PC-9 (cell line): ENCODE measurements at regions not wholly inside any gene's neighbourhood (a gene's known extent, or its start where the extent isn't known, plus 50 kb on each side); places are given as distances from the start of the nearest gene placed in this dataset.

Experiments used
- BruUV-seq: library from RNA; stranded (reverse); fragments of 400-500 nt; replicated peaks from 2 replicates; lab custom pipeline; 2021; lab: Mats Ljungman, UMichigan
- CTCF ChIA-PET: fragments of 300-600 bp; sonication (Branson Sonifier 250); formaldehyde crosslinking; loops from one replicate; lab custom pipeline; 2022; ENCODE audit warnings: antibody characterized with exemption; lab: Charles Lee
- POLR2A ChIA-PET: fragments of 300-600 bp; sonication (Branson Sonifier 250); formaldehyde crosslinking; loops from one replicate; lab custom pipeline; 2022; ENCODE audit warnings: antibody characterized with exemption; ENCODE audit not compliant: unreplicated experiment; lab: Charles Lee
- DNase-seq, 2 experiments: peaks; one replicate each; pipeline versions ENCODE4 v3.0.0 to v3.0.0-alpha.2; 2015 to 2022; ENCODE audit warnings: mixed read lengths in 1 of 2
- H2AFZ ChIP-seq: fragments of 200-600 bp; sonication (generic); 2 replicates; pipeline ENCODE4 v1.8.1; 2017; ENCODE audit warnings: antibody characterized with exemption
- H3F3A ChIP-seq: fragments of 200-600 bp; sonication (generic); 2 replicates; pipeline ENCODE4 v1.8.1; 2017; ENCODE audit warnings: antibody characterized with exemption, mild to moderate bottlenecking, low read depth; ENCODE audit not compliant: insufficient read depth
- H3K27ac ChIP-seq: fragments of 200-600 bp; sonication (generic); 2 replicates; pipeline ENCODE4 v1.6.1; 2016; ENCODE audit warnings: mixed run types
- H3K27me3 ChIP-seq: fragments of 200-600 bp; sonication (generic); 2 replicates; pipeline ENCODE4 v1.6.1; 2016; ENCODE audit warnings: low read depth, mixed run types; ENCODE audit not compliant: insufficient read depth
- H3K36me3 ChIP-seq: fragments of 200-600 bp; sonication (generic); 2 replicates; pipeline ENCODE4 v1.6.1; 2016; ENCODE audit warnings: low read depth, mixed run types
- H3K4me1 ChIP-seq: fragments of 200-600 bp; sonication (generic); replicated peaks from 2 replicates; pipeline ENCODE4 v1.6.1; 2016; ENCODE audit warnings: mixed run types; ENCODE audit not compliant: insufficient read depth
- H3K4me2 ChIP-seq: fragments of 200-600 bp; sonication (generic); 2 replicates; pipeline ENCODE4 v1.6.1; 2017; ENCODE audit warnings: mixed run types
- H3K4me3 ChIP-seq: fragments of 200-600 bp; sonication (generic); 2 replicates; pipeline ENCODE4 v1.6.1; 2016; ENCODE audit warnings: mixed run types
- H3K79me2 ChIP-seq: fragments of 200-600 bp; sonication (generic); 2 replicates; pipeline ENCODE4 v1.6.1; 2017; ENCODE audit warnings: low read depth, mixed run types
- H3K9me2 ChIP-seq: fragments of 200-600 bp; sonication (generic); 2 replicates; pipeline ENCODE4 v1.8.1; 2017; ENCODE audit warnings: mild to moderate bottlenecking; ENCODE audit not compliant: insufficient read depth
- H3K9me3 ChIP-seq: fragments of 200-600 bp; sonication (generic); 2 replicates; pipeline ENCODE4 v1.8.1; 2016; ENCODE audit warnings: low read depth; ENCODE audit not compliant: insufficient read depth
- H4K20me1 ChIP-seq: fragments of 200-600 bp; sonication (generic); 2 replicates; pipeline ENCODE4 v1.8.1; 2017; ENCODE audit not compliant: insufficient read depth
- CTCF ChIP-seq: fragments of 200-600 bp; sonication (generic); conservative IDR thresholded peaks from 2 replicates; pipeline ENCODE4 v1.6.1; 2017; ENCODE audit warnings: mixed run types, antibody characterized with exemption, mild to moderate bottlenecking, moderate library complexity
- EZH2 ChIP-seq: fragments of 200-600 bp; sonication (generic); IDR thresholded peaks from 2 replicates; pipeline ENCODE4 v1.8.0; 2017; ENCODE audit warnings: antibody characterized with exemption, low read depth
- intact Hi-C: fragments of 100-400 bp; cut with micrococcal nuclease; formaldehyde crosslinking; loops from one replicate; pipeline ENCODE4 v1.10.0; 2022; ENCODE audit not compliant: unreplicated experiment

- Histone ChIP-seq H3K4me1 (no peaks in the 10 kb centered on the region), H2AFZ (no peak overlapping the region), H3K27ac (no peak overlapping the region), H3K79me2 (no peaks in the 10 kb centered on the region), H3K36me3 (no peaks in the 10 kb centered on the region), H3K9me2 (no peaks in the 10 kb centered on the region), H3K27me3 (no peaks in the 10 kb centered on the region), H3K4me3 (no peak overlapping the region), H3K9me3 (no peaks in the 10 kb centered on the region), H3F3A (no peaks in the 10 kb centered on the region), H3K4me2 (no peak overlapping the region), H4K20me1 (no peaks in the 10 kb centered on the region)
- no TSS peak for BruUV-seq
- intact Hi-C loops, result no loop called here
- TF ChIP-seq CTCF (no peak), EZH2 (no peak)
- ChIA-PET CTCF (no interaction called here), POLR2A (no interaction called here)
- DNase-seq, result no peak
Measured at GRCh38 chr7:68020102-68020501, 1023.5 kb downstream of the TYW1 start.

DNA sequence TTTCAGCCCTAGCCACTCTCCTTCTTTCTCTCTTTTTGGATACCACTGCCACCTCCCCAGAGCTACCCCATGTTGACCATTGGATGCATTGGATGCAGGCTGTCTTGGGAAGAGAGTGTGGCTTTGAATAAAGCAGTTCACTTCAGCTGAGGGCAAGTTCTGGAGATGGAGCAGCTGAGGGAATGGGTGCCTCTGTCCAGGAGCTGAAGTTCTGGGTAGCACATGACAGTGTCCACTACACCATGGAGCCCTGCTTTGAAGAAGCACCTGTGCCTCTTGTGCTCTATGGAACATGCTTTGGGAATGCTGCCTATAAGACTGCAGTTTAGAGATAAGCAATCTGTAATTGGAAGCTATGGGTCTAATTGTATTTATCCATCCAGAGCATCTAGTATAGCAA is 1028.7 kb downstream of the TYW1 start:
- no peaks in the 10 kb centered on the region for H3K4me1 ChIP-seq
- POLR2A ChIA-PET, result no interaction called here
- no peak overlapping the region for H3K4me3 ChIP-seq
- no peaks in the 10 kb centered on the region for H3K9me2 ChIP-seq
- BruUV-seq, result no TSS peak
- CTCF ChIA-PET, result no interaction called here
- DNase-seq, result no peak
- TF ChIP-seq EZH2 (no peak), CTCF (no peak)
- no peak overlapping the region for H2AFZ ChIP-seq
- intact Hi-C loops, result no loop called here
- no peaks in the 10 kb centered on the region for H3K79me2 ChIP-seq
- no peak overlapping the region for H3K27ac ChIP-seq
- H3K4me2 ChIP-seq, result no peak overlapping the region
- H3K36me3 ChIP-seq, result no peaks in the 10 kb centered on the region
- no peaks in the 10 kb centered on the region for H3K9me3 ChIP-seq
- H3K27me3 ChIP-seq, result no peaks in the 10 kb centered on the region
- H4K20me1 ChIP-seq, result no peaks in the 10 kb centered on the region
- H3F3A ChIP-seq, result no peaks in the 10 kb centered on the region

DNA sequence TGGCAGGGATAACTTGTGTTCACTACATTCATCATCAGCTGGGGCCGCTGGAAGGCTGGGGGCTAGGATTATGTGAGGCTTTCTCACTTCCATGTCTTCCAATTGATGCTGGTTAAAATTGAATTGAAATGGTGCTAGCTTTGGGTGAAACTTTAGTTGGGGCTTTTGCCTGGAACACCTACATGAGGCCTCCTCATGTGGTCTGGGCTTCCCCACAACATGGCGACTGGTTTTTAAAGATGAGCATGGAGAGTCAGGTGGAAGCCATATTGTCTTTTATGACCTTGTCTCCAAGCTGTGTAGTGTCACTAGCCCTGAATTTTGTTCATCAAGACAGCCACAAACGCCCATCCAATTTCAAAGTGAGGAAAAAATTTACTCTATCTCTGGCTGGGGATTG is 1033.9 kb downstream of the TYW1 start:
- H3K79me2 ChIP-seq, result no peaks in the 10 kb centered on the region
- no peak overlapping the region for H3K4me3 ChIP-seq
- H3K9me3 ChIP-seq, result no peaks in the 10 kb centered on the region
- H2AFZ ChIP-seq, result no peak overlapping the region
- H4K20me1 ChIP-seq, result no peaks in the 10 kb centered on the region
- BruUV-seq, result no TSS peak
- H3K4me1 ChIP-seq, result no peaks in the 10 kb centered on the region
- CTCF ChIA-PET, result no interaction called here
- intact Hi-C loops, result no loop called here
- no peak overlapping the region for H3K4me2 ChIP-seq
- no peaks in the 10 kb centered on the region for H3K36me3 ChIP-seq
- no peaks in the 10 kb centered on the region for H3K9me2 ChIP-seq
- H3K27me3 ChIP-seq, result no peaks in the 10 kb centered on the region
- POLR2A ChIA-PET, result no interaction called here
- H3F3A ChIP-seq, result no peaks in the 10 kb centered on the region
- no peak for DNase-seq
- no peak for TF ChIP-seq EZH2
- no peak for TF ChIP-seq CTCF
- no peak overlapping the region for H3K27ac ChIP-seq
